Bone marrow (tissue), 2 donors: ENCODE measurements at regions not wholly inside any gene's neighbourhood (a gene's known extent, or its start where the extent isn't known, plus 50 kb on each side); places are given as distances from the start of the nearest gene placed in this dataset.

ENCODE experiments used
- DNase-seq, 2 donors: peaks; one replicate each; lab custom pipeline; 2025; lab: John Stamatoyannopoulos, UW

DNA sequence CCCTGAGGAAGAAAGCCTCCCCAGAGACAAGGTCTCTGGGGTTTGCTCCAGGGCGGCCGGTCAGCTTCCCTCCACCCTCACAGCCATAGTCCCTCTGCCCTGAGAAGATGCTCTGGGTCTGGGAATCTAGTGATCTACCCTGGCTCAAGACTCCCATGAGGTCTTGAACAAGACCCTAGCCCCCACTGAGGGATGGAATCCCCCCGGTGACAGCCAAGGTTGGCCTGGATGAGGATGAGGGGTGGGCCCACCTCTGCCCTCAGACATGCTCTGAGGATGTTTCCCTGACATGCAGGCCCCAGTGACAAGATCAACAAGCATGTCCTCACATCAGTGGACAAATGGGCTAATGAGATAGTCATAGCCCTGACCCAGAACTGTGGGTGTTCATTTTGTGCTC, 138.6 kb downstream of the C5orf15 start:
- DNase-seq: no peak

- no peak for DNase-seq
Measured at GRCh38 chr5:133828722-133829121, 139.7 kb downstream of the C5orf15 start.

GRCh38 chr5:133827830-133828229, 140.6 kb downstream of the C5orf15 start:
- DNase-seq: no peak

DNA sequence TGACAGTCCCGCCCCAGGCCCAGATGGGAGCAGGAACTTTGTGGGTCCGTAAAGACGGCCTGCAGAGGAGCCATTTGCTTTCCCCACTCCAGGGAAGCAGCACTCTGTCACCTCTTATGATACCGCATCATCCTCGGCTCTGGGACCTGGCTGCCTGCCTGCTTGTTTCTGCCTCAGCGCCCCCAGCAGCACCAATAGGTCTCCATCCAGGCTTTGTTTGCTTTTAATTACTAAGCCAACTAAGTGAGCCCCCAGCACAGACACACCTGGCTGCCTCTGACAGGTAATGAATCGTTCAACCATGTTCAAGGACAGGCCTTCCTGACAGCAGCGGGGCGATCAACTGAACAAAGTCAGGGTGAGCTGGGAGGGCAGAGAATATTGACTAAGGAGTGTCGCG, 141.4 kb downstream of the C5orf15 start:
- DNase-seq: no peak

GRCh38 chr5:133825631-133826289, 142.7 kb downstream of the C5orf15 start:
- DNase-seq: no peak

GRCh38 chr5:133824661-133825254, 143.7 kb downstream of the C5orf15 start:
- no peak for DNase-seq

DNA sequence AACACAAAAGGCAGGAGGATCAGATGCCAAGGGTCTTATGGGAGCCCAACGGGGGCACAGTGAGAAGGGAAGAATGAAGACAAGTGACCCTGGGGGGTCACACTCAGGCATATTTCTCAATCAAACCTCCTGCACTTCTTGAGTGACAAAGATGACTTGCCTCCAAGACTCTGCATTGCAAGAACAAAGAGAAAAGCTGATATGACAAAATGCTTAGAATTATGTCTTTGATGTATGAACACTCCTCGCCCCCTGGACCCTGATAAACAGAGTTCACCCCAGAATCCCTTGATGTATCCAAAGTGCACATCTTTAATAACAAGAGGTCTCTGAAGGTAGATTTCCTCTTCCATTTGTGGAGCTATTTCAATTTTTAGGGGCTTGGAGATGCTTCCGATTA, 146.5 kb downstream of the C5orf15 start:
- no peak for DNase-seq

GRCh38 chr5:133821311-133821741, 147.1 kb downstream of the C5orf15 start:
- no peak for DNase-seq

- no peak for DNase-seq
Measured at GRCh38 chr5:133820507-133820906, 147.9 kb downstream of the C5orf15 start.

DNA sequence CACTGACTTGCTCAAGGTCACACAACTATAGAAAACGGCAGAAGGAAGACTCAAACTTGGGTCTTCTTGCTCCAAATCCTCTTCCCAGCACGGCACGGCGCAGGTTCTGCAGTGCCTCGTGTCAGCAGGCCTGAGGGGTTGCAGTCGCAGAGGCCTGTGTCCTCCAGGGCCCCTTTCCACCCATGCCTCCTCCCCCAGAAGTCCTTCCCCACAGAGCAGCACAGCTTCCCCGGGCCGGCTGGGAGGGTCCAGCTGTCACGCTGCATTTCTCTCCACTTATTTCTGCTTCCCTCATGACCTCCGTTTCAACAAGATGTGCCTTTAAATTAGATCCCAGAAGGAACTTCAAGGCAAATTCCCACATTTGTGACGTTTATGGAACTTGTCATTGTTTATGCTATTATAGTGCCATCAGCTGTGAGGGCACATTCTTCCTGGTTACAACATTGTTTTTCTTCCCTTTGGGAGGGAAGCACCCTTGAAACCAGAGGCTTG, 148.4 kb downstream of the C5orf15 start:
- no peak for DNase-seq

DNA sequence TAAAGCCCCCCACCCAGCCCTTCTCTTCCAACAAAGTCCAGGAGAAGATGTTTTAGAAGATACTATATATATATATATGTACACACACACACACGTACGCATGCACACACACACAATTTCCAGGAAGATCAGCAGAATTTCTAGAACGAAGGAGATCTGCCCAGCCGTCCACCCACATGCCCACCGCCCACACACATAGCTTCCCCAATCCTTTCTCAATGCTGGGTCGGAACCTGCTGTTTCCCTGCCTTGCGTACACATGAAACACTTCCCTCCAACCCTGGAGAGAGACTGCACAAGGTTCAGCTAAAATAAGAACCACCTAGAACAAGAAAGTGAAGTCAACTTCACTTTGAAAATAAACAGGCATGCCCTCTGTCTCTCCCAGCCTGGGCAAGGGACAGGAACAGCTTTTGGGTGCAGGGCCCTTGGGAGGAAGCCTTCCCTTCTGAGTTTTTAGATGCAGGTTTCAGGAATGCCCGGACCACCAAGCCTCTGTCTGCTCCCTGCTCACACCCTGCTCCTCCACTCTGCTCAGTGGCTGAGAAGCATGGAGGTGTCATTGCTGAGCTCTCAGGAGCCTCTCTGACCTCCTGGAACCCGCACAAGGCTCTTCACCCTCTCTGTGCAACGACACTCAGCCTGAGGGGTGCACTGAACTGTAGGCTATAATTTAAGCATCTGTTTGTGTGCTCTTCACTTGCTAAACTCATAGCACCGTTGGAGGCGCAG, 149.4 kb downstream of the C5orf15 start:
- no peak for DNase-seq

GRCh38 chr5:133818031-133818431, 150.4 kb downstream of the C5orf15 start:
- no peak for DNase-seq

DNA sequence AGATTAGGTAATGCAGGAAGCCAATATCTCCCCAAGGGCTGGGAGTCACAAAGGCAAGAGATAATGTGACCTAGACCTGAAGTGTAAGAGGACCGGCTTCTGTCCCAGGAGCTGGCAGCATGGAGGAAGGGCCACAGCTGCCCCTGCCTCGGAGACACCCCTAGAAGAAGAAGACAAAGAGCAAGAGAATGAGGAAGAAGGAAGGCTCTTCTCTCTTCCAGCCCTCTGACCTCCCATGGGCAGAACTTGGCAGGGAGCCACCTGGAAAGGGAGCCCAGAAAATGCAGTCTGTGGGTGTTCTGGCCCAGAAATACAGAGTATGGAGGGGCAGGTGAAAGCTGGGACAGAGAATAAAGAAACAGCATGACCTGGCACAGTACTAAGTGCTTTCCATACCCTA, 151.0 kb downstream of the C5orf15 start:
- DNase-seq: no peak

DNA sequence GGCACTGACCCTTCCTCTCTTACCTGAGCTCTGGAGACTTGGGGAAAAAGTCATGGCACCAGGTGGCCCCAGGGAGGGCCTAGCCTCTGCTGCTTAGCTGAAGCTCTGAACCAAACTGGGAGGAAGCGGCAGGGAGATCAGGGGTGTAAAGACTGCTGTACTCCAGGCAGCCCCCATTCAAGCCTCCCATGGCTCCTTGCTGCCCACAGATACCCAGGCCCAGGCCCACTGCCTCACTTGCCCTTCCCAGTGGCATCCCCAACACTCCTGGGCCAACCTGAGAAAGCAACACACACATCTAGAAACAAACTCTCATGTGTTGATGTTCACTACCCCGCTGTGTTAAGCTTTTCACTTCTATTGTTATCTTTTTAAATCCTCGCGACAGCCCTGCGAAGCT, 151.6 kb downstream of the C5orf15 start:
- no peak for DNase-seq

DNA sequence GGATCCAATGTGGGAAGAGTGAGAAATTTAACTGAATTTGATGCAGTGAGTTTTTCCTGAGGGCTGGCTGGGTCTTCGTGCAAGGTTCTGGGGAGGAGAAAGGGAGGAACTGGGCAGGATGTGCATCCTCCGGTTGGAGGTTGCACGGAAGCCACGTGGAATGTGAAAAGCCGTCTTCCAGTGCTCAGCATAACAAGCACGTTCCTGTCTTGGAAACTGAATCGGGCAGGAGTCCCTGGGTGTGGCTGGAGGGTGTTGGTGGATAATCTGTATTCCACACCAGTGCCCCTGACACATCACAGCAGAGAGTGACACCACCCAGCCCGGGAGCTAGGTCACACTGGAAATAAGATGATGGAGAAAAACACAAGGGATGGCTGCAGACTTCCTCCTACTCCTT, 154.3 kb downstream of the C5orf15 start:
- DNase-seq: no peak

GRCh38 chr5:133811168-133811567, 157.3 kb downstream of the C5orf15 start:
- DNase-seq: no peak

DNA sequence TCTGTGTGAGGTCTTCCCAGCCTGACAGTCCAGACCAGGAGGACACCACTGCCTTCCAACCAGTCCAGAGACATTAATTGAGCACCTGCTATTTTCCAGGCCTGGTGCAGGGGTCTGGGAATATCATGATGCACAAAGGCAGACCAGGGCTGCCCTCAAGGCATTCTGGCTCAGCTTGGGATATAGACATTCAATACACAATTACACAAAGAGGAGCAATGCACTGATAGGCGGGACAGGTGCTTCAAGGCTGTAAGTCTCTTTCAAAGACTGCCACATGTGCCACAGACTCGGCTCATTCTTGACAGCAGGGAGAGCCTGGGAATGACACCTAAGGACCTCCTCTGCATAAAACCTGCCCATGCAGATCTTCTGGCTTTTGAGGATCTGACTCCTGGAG, 158.6 kb downstream of the C5orf15 start:
- no peak for DNase-seq

DNA sequence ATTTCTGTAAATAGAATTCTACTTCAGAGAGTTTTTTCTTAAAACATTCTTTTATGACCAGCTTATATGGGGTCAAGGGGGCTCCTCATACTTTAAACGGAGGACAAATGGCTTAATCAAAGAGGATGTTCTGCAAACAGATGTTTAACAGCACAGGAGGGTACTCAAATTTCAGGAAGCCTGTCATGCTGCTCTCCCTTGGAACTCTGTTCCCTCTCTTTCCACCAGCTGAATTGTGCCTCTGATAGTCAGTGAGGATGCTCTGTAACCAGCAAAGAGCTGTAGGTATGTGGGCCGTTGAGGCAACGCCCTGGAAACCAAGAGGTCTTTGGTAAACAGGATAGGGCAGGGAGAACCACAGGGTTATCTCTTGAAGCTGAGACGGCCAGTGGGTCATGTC, 161.1 kb downstream of the C5orf15 start:
- DNase-seq: no peak

DNA sequence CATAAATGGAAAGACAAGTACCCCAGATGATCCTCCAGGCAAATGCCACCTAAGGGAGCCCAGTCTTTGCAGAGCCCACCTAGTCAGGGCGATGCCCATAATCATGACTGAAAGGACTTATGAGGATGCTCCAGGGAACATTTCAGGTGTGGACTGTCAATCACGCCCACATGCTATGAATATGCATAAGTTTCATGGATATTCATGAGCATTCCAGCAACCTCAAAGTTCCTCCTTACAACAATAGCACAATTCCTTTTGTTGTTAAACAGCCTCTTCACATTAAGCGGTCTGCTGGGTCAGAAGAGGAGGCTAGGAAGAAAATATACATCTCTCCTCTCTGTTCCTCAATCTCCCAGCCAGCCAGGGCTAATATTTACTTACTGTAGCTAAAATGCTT, 161.6 kb downstream of the C5orf15 start:
- DNase-seq: no peak

- DNase-seq: no peak
Measured at GRCh38 chr5:133801955-133802751, 166.3 kb downstream of the C5orf15 start.

GRCh38 chr5:133801431-133801830, 167.0 kb downstream of the C5orf15 start:
- DNase-seq: no peak

DNA sequence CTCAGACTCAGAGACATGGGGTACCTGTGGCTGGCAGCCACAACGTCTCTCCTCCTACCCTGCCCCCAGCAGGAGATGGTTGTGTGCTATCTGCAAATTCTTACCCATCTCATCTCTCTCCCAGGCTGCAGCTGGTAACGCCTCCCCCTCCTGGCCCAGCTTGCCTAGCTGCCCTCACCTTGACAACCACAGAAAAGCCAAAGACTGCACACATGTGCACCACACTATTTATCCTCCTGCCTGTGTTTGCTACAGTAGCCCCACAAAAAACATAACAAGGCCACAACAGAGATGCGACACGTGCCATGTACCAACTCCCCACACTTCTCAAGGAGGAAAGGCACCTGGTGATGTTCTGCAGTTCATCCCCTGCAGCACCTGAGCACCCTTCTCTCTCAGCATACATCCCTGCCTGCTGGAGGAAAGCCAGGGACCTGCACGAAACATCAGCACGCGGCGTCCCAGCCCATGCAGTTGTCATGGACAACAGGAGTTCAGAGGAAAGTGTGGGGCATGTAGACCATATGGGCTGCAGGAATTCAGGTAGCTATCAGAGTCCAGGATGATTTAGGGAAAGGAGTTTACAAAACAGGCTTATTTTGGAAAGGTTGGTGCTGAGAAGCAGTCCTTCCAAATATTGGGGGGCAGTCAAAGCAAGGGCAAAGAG, 168.7 kb downstream of the C5orf15 start:
- DNase-seq: no peak
